HG02798 (cell line): ENCODE measurements at regions not wholly inside any gene's neighbourhood (a gene's known extent, or its start where the extent isn't known, plus 50 kb on each side); places are given as distances from the start of the nearest gene placed in this dataset.

Source experiments
- ATAC-seq: cut with Tn5 transposase; IDR thresholded peaks from one replicate; pipeline ENCODE4 v1.9.1; 2021; ENCODE audit warnings: mild to moderate bottlenecking; ENCODE audit not compliant: unreplicated experiment, poor library complexity

GRCh38 chr6:156538875-156539660 lies 238.1 kb upstream of the ARID1B start:
- ATAC-seq: no peak

GRCh38 chr6:156534594-156534993 lies 242.6 kb upstream of the ARID1B start:
- ATAC-seq: no peak

GRCh38 chr6:156533872-156534524 lies 243.2 kb upstream of the ARID1B start:
- no peak for ATAC-seq

- no peak for ATAC-seq
These were observed 251.1 kb upstream of the ARID1B start for GRCh38 chr6:156526081-156526480.

- ATAC-seq: no peak
These were observed 251.6 kb upstream of the ARID1B start for GRCh38 chr6:156525541-156525940.

- ATAC-seq: no peak
These were observed 257.2 kb upstream of the ARID1B start for GRCh38 chr6:156519940-156520339.

GRCh38 chr6:156517088-156517487 lies 260.1 kb upstream of the ARID1B start:
- no peak for ATAC-seq

GRCh38 chr6:156515242-156515641 lies 261.9 kb upstream of the ARID1B start:
- no peak for ATAC-seq

GRCh38 chr6:156513504-156513903 lies 263.7 kb upstream of the ARID1B start:
- no peak for ATAC-seq

- no peak for ATAC-seq
These were observed 265.6 kb upstream of the ARID1B start for GRCh38 chr6:156511570-156511969.

- no peak for ATAC-seq
These were observed 266.1 kb upstream of the ARID1B start for GRCh38 chr6:156511051-156511450.

GRCh38 chr6:156510242-156510641 lies 266.9 kb upstream of the ARID1B start:
- no peak for ATAC-seq

GRCh38 chr6:156509496-156509895 lies 267.7 kb upstream of the ARID1B start:
- ATAC-seq: no peak

- ATAC-seq: no peak
These were observed 268.3 kb upstream of the ARID1B start for GRCh38 chr6:156508923-156509322.

- ATAC-seq: no peak
These were observed 269.1 kb upstream of the ARID1B start for GRCh38 chr6:156508126-156508525.

- ATAC-seq: no peak
These were observed 269.5 kb upstream of the ARID1B start for GRCh38 chr6:156507656-156508055.

- ATAC-seq: no peak
These were observed 270.1 kb upstream of the ARID1B start for GRCh38 chr6:156507106-156507505.

- no peak for ATAC-seq
These were observed 274.1 kb upstream of the ARID1B start for GRCh38 chr6:156502969-156503504.

GRCh38 chr6:156497618-156498017 lies 279.6 kb upstream of the ARID1B start:
- ATAC-seq: no peak

- no peak for ATAC-seq
These were observed 289.3 kb upstream of the ARID1B start for GRCh38 chr6:156487877-156488276.

GRCh38 chr6:156485150-156485549 lies 292.0 kb upstream of the ARID1B start:
- ATAC-seq: no peak
